Limb (tissue), 2 donors: ENCODE measurements at regions not wholly inside any gene's neighbourhood (a gene's known extent, or its start where the extent isn't known, plus 50 kb on each side); places are given as distances from the start of the nearest gene placed in this dataset.
"Not testable (repeated sequence)": the region's sequence is repeated elsewhere in the genome, so short reads cannot be mapped to it uniquely, and the experiment has no call there.

Experiments
- DNase-seq, 2 donors: peaks; one replicate each; pipeline ENCODE4 v3.0.0-alpha.2; 2016; ENCODE audit errors: extremely low spot score in 2 of 2

- DNase-seq = no peak
These were observed 52.6 kb downstream of the ERICH4 start for GRCh38 chr19:41495589-41495988.

- no peak for DNase-seq
These were observed 56.9 kb downstream of the ERICH4 start for GRCh38 chr19:41499899-41500298.

- no peak for DNase-seq
These were observed 57.5 kb downstream of the ERICH4 start for GRCh38 chr19:41500443-41500842.

GRCh38 chr19:41501854-41502253, 58.9 kb downstream of the ERICH4 start:
- DNase-seq = no peak

- DNase-seq = no peak
These were observed 62.1 kb downstream of the ERICH4 start for GRCh38 chr19:41505105-41505504.

- DNase-seq = no peak
These were observed 65.5 kb upstream of the CEACAM21 start for GRCh38 chr19:41510484-41510883.

- DNase-seq = no peak
These were observed 64.3 kb upstream of the CEACAM21 start for GRCh38 chr19:41511628-41512027.

- no peak for DNase-seq
These were observed 60.8 kb upstream of the CEACAM21 start for GRCh38 chr19:41515015-41515652.

GRCh38 chr19:41516292-41517171, 59.4 kb upstream of the CEACAM21 start:
- not testable (repeated sequence) for DNase-seq

GRCh38 chr19:41518141-41518540, 57.8 kb upstream of the CEACAM21 start:
- no peak for DNase-seq

GRCh38 chr19:41521138-41521930, 54.6 kb upstream of the CEACAM21 start:
- not testable (repeated sequence) for DNase-seq

- DNase-seq = peak in 1 of 2 donors; percentile 40
These were observed 53.9 kb upstream of the CEACAM21 start for GRCh38 chr19:41521931-41522555.

GRCh38 chr19:41525989-41526388, 50.0 kb upstream of the CEACAM21 start:
- no peak for DNase-seq
